Spinal cord (tissue), 9 donors: ENCODE measurements at regions not wholly inside any gene's neighbourhood (a gene's known extent, or its start where the extent isn't known, plus 50 kb on each side); places are given as distances from the start of the nearest gene placed in this dataset.

Experiments used
- DNase-seq, 6 donors: peaks; one replicate each; pipeline versions ENCODE4 v3.0.0 to v3.0.0-alpha.2; 2013 to 2015; ENCODE audit warnings: low spot score in 6 of 6, low read depth in 4 of 6
- H3K27ac ChIP-seq: one replicate; pipeline ENCODE4 v1.5.1; 2013; ENCODE audit warnings: low read depth, low read length, control low read depth
- H3K27me3 ChIP-seq: one replicate; pipeline ENCODE4 v1.6.1; 2013; ENCODE audit warnings: low read length; ENCODE audit not compliant: control insufficient read depth, insufficient read depth
- H3K36me3 ChIP-seq: one replicate; pipeline ENCODE4 v1.6.1; 2013; ENCODE audit warnings: low read length; ENCODE audit not compliant: control insufficient read depth, insufficient read depth
- H3K4me1 ChIP-seq: one replicate; pipeline ENCODE4 v1.6.1; 2013; ENCODE audit warnings: low read length; ENCODE audit not compliant: control insufficient read depth, insufficient read depth
- H3K4me3 ChIP-seq: one replicate; pipeline ENCODE4 v1.5.1; 2013; ENCODE audit warnings: low read depth, low read length, control low read depth
- H3K9me3 ChIP-seq: one replicate; pipeline ENCODE4 v1.6.1; 2013; ENCODE audit warnings: low read length; ENCODE audit not compliant: control insufficient read depth, insufficient read depth
- WGBS: methylation state at CpG from one replicate; pipeline ENCODE4 v1.1.5; 2013; ENCODE audit warnings: missing lambda C conversion rate; ENCODE audit not compliant: insufficient coverage; 5-methylcytosine and 5-hydroxymethylcytosine counted together
- donor health status: healthy.

- Histone ChIP-seq H3K4me1 (no peaks in the 10 kb centered on the region), H3K9me3 (no peaks in the 10 kb centered on the region), H3K36me3 (no peaks in the 10 kb centered on the region), H3K27ac (no peak overlapping the region), H3K27me3 (no peaks in the 10 kb centered on the region), H3K4me3 (no peak overlapping the region)
- no peak for DNase-seq
- 98% methylated on average over 4 of the region's 9 CpGs for WGBS
Observed at GRCh38 chr13:111470933-111471332, 150.5 kb downstream of the TEX29 start.

DNA sequence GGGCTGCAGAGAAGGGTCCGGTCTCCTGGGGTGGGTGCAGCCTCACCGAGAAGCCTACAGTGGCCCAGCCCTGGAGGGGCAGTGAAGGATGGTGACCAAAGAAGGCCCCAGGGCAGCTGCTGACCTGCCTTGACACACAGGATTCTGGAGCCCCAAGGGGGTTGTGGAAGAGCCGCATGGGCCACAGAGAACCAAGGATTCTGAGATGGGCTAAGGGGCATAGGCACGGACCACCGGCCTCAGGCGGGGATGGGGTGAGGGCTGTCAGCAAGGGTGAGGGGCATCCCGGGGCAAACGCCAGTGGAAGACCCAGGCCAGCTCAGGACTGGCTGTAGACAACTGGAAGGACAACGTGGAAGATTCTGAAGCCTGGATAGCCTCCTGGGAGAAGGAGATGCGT, 151.6 kb downstream of the TEX29 start:
- no peaks in the 10 kb centered on the region for H3K4me1 ChIP-seq
- no peak for DNase-seq

GRCh38 chr13:111472559-111473460, 152.4 kb downstream of the TEX29 start:
- no peaks in the 10 kb centered on the region for H3K27me3 ChIP-seq
- H3K4me3 ChIP-seq = no peak overlapping the region
- H3K9me3 ChIP-seq = no peaks in the 10 kb centered on the region
- DNase-seq = no peak
- H3K36me3 ChIP-seq = no peaks in the 10 kb centered on the region
- no peak overlapping the region for H3K27ac ChIP-seq
- 84% methylated on average over 18 of the region's 19 CpGs for WGBS
- no peaks in the 10 kb centered on the region for H3K4me1 ChIP-seq

More for the DNA sequence above, 151.6 kb downstream of the TEX29 start:
- WGBS = 93% methylated on average over 10 of the region's 10 CpGs
- Histone ChIP-seq H3K4me3 (no peak overlapping the region), H3K9me3 (no peaks in the 10 kb centered on the region), H3K27me3 (no peaks in the 10 kb centered on the region), H3K27ac (no peak overlapping the region), H3K36me3 (no peaks in the 10 kb centered on the region)

DNA sequence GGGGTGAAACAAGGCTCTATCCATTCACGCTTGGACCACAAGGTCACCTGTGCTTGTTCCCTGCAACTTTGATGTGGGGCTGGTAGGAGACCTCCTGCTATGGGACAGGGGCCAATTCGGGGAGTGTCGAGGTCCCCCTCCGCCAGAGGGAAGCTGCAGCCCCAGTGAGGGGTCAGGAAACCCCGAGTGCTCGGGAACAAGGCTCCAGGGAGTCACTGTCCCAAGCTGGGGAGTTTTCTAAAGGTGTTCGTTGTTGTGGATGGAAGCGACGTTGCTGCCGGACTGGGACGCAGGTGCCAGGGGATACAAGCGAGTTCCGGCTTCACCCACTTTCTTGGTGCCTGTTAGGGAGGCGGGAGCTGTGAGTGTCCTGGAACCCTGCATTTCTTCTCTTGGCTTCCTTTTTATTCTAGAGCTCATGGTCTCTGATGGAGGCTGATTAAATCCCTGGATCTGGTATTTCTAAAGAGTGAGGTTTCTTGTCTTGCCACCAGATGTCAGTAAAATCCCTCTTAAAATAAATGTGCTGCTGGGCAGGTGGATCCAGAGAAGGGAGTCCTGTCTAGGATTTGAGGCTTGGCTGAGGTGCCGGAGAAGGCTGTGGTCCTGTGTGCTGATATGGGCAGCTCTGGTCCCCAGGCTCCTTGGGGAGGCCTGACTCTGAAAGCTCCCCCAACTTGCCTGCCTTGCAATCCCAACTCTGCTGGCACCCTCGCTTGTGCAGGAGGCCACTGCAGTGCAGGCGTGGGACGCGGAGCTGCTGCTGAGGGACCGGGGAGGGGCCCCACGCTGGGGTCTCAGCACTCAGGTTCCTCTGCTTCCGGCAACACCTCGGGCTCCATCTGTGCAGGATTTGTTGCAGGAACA, 153.9 kb downstream of the TEX29 start:
- Histone ChIP-seq H3K9me3 (no peaks in the 10 kb centered on the region), H3K36me3 (no peaks in the 10 kb centered on the region), H3K4me3 (no peak overlapping the region), H3K27ac (no peak overlapping the region), H3K27me3 (no peaks in the 10 kb centered on the region), H3K4me1 (no peaks in the 10 kb centered on the region)
- DNase-seq = peak in 5 of 6 donors; percentile 42 to 95 (median 62)
- WGBS = 73% methylated on average over 21 of the region's 23 CpGs

- no peak overlapping the region for H3K4me3 ChIP-seq
- 94% methylated on average over 8 of the region's 8 CpGs for WGBS
- H3K4me1 ChIP-seq = no peaks in the 10 kb centered on the region
Observed at GRCh38 chr13:111475488-111475887, 155.0 kb downstream of the TEX29 start.

DNA sequence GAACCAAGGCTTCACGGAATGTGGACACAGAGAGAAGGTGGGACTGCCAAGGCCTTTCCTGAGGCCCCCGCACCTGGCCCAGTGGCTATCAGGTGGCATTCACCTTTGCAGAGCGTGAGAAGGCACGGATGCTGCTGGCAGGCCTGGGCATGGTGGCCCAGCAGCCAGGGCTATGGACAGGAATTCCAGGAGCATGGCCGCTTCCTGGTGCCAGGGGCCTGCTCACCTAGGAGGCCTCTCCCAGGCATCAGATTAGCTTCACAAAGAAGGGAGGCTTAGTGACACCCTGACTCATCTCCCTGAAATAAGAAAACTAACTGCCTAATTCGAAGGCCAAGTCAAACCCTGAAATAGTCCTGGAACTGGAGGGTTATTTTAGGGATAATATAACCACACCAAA, 155.8 kb downstream of the TEX29 start:
- no peak for DNase-seq
- WGBS = 94% methylated on average over 5 of the region's 6 CpGs
- H3K9me3 ChIP-seq = no peaks in the 10 kb centered on the region
- no peaks in the 10 kb centered on the region for H3K36me3 ChIP-seq
- H3K27me3 ChIP-seq = no peaks in the 10 kb centered on the region
- no peak overlapping the region for H3K27ac ChIP-seq
- no peaks in the 10 kb centered on the region for H3K4me1 ChIP-seq
- no peak overlapping the region for H3K4me3 ChIP-seq

More at GRCh38 chr13:111475488-111475887, 155.0 kb downstream of the TEX29 start:
- no peaks in the 10 kb centered on the region for H3K9me3 ChIP-seq
- no peaks in the 10 kb centered on the region for H3K36me3 ChIP-seq
- H3K27me3 ChIP-seq = no peaks in the 10 kb centered on the region
- H3K27ac ChIP-seq = no peak overlapping the region
- DNase-seq = no peak

DNA sequence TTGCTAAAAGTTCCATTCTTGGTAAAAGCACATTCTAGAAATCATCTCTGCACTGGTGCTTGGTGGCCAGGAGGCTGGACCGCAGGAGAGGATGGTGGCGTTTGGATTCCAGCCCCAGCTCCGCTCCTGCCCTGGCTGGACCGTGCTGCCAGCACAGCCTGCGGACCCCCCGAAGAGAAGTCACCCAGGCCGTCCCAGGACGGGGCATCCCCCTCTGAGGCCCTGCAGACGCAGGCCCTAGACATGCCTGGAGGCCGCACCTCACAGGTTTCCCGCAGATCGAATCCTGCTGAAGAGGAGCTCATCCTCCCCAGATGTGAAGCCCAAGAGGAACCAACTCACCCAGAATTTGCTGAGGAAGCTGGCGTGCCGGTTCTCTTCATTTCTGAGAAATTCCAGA, 159.0 kb downstream of the TEX29 start:
- Histone ChIP-seq H3K4me3 (no peak overlapping the region), H3K27me3 (peaks cover 2% of the 10 kb centered on the region), H3K9me3 (no peaks in the 10 kb centered on the region), H3K27ac (no peak overlapping the region), H3K4me1 (peaks cover 3% of the 10 kb centered on the region), H3K36me3 (no peaks in the 10 kb centered on the region)
- DNase-seq = no peak
- WGBS = 87% methylated on average over 14 of the region's 14 CpGs

- 92% methylated on average over 8 of the region's 8 CpGs for WGBS
- H3K4me1 ChIP-seq = peaks cover 6% of the 10 kb centered on the region
- no peak for DNase-seq
Observed at GRCh38 chr13:111480503-111480902, 160.1 kb downstream of the TEX29 start.

GRCh38 chr13:111480976-111481375, 160.5 kb downstream of the TEX29 start:
- H3K4me1 ChIP-seq = peaks cover 6% of the 10 kb centered on the region
- no peaks in the 10 kb centered on the region for H3K36me3 ChIP-seq
- H3K27ac ChIP-seq = no peak overlapping the region
- H3K27me3 ChIP-seq = peaks cover 2% of the 10 kb centered on the region
- no peak overlapping the region for H3K4me3 ChIP-seq
- DNase-seq = no peak
- H3K9me3 ChIP-seq = no peaks in the 10 kb centered on the region
- WGBS = 36% methylated on average over 8 of the region's 11 CpGs

More at GRCh38 chr13:111480503-111480902, 160.1 kb downstream of the TEX29 start:
- no peak overlapping the region for H3K27ac ChIP-seq
- no peaks in the 10 kb centered on the region for H3K36me3 ChIP-seq
- H3K9me3 ChIP-seq = no peaks in the 10 kb centered on the region
- H3K27me3 ChIP-seq = peaks cover 2% of the 10 kb centered on the region
- H3K4me3 ChIP-seq = no peak overlapping the region
